HG03460 (cell line): ENCODE measurements at regions not wholly inside any gene's neighbourhood (a gene's known extent, or its start where the extent isn't known, plus 50 kb on each side); places are given as distances from the start of the nearest gene placed in this dataset.
"Not testable (repeated sequence)": the region's sequence is repeated elsewhere in the genome, so short reads cannot be mapped to it uniquely, and the experiment has no call there.

Experiments
- ATAC-seq: cut with Tn5 transposase; IDR thresholded peaks from one replicate; pipeline ENCODE4 v1.9.1; 2021; ENCODE audit not compliant: unreplicated experiment

- ATAC-seq = no peak
These were observed 50.4 kb upstream of the CACUL1 start for GRCh38 chr10:118805146-118805545.

GRCh38 chr10:118807512-118808305 is 52.9 kb upstream of the CACUL1 start:
- no peak for ATAC-seq

- no peak for ATAC-seq
These were observed 54.0 kb upstream of the CACUL1 start for GRCh38 chr10:118808601-118809356.

GRCh38 chr10:118809357-118810220 is 54.8 kb upstream of the CACUL1 start:
- ATAC-seq = no peak

GRCh38 chr10:118810796-118811505 is 56.2 kb upstream of the CACUL1 start:
- ATAC-seq = no peak

GRCh38 chr10:118811675-118812392 is 57.1 kb upstream of the CACUL1 start:
- ATAC-seq = no peak

- ATAC-seq = no peak
These were observed 57.6 kb upstream of the CACUL1 start for GRCh38 chr10:118812393-118812740.

- not testable (repeated sequence) for ATAC-seq
These were observed 58.2 kb upstream of the CACUL1 start for GRCh38 chr10:118813001-118813400.

GRCh38 chr10:118816471-118817168 is 61.9 kb upstream of the CACUL1 start:
- no peak for ATAC-seq

- ATAC-seq = no peak
These were observed 62.7 kb upstream of the CACUL1 start for GRCh38 chr10:118817328-118818068.

GRCh38 chr10:118818621-118819221 is 64.0 kb upstream of the CACUL1 start:
- no peak for ATAC-seq

- ATAC-seq = no peak
These were observed 65.8 kb upstream of the CACUL1 start for GRCh38 chr10:118820326-118821116.

GRCh38 chr10:118823256-118823907 is 68.6 kb upstream of the CACUL1 start:
- ATAC-seq = no peak

GRCh38 chr10:118827053-118827452 is 72.3 kb upstream of the CACUL1 start:
- ATAC-seq = no peak

GRCh38 chr10:118827466-118828155 is 72.8 kb upstream of the CACUL1 start:
- no peak for ATAC-seq

- no peak for ATAC-seq
These were observed 77.5 kb upstream of the CACUL1 start for GRCh38 chr10:118832241-118832651.

GRCh38 chr10:118834370-118834769 is 79.6 kb upstream of the CACUL1 start:
- ATAC-seq = not testable (repeated sequence)
